Tibial artery (tissue), 4 donors: ENCODE measurements at regions not wholly inside any gene's neighbourhood (a gene's known extent, or its start where the extent isn't known, plus 50 kb on each side); places are given as distances from the start of the nearest gene placed in this dataset.

ENCODE experiments used
- DNase-seq, 2 donors: peaks; one replicate each; pipeline ENCODE4 v3.0.0-alpha.2; 2019
- H3K27ac ChIP-seq, 2 donors: fragments of 200-600 bp; sonication (generic) in 1 of 2; 1 replicate in 1 of 2; 2 replicates in 1 of 2; pipeline ENCODE4 v1.5.1; 2018 to 2019; ENCODE audit warnings: mild to moderate bottlenecking in 1 of 2
- H3K27me3 ChIP-seq, 2 donors: fragments of 200-600 bp; sonication (generic) in 1 of 2; one replicate each; pipeline versions ENCODE4 v1.5.1 to v1.6.0; 2016 to 2019
- H3K36me3 ChIP-seq, 3 donors: fragments of 200-600 bp; sonication (generic) in 2 of 3; one replicate each; pipeline ENCODE4 v1.5.1; 2016 to 2019; ENCODE audit warnings: mild to moderate bottlenecking in 2 of 3
- H3K4me1 ChIP-seq, 4 donors: fragments of 200-600 bp; sonication (generic) in 2 of 4; 1 replicate in 3 of 4; 2 replicates in 1 of 4; pipeline ENCODE4 v1.5.1; 2016 to 2019
- H3K4me3 ChIP-seq, 2 donors: fragments of 200-600 bp; sonication (generic) in 1 of 2; 1 replicate in 1 of 2; 2 replicates in 1 of 2; pipeline ENCODE4 v1.5.1; 2018 to 2019; ENCODE audit warnings: mild to moderate bottlenecking in 2 of 2
- H3K9me3 ChIP-seq, 3 donors: fragments of 200-600 bp; sonication (generic) in 1 of 3; one replicate each; pipeline ENCODE4 v1.5.1; 2016 to 2019
- intact Hi-C: fragments of 100-400 bp; cut with DNase I; formaldehyde crosslinking; loops from one replicate; pipeline ENCODE4 v1.15.0; 2023; ENCODE audit warnings: low total_unique reads
- TF ChIP-seq, protein P1 (sequence below), 2 experiments: fragments of 200-600 bp in 1 of 2; fragments of 450-650 bp in 1 of 2; IDR thresholded peaks; one replicate each; pipeline ENCODE4 v1.5.1; 2017 to 2019; ENCODE audit warnings: antibody characterized with exemption in 2 of 2, mild to moderate bottlenecking in 1 of 2, moderate library complexity in 1 of 2

DNA sequence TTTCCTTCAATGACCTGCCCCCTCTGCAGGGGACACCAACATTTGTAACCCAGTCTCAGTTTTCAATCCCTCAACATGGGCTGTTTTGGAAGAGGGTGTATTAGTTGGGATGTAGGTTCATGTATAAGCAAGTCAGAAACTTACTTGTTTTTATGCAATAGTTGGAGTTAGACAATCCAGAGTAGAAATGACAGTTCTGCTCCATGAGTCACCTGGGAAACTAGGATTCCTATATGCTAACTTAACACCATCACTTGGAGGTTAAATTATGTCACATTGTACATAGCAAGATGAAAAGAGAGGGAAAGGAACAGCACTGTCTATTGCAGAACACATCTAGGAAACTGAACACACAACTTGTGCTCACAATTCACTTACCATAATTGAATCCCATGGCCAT lies 436.4 kb downstream of the RFC3 start:
- no peak for DNase-seq
- Histone ChIP-seq H3K4me3 (no peak overlapping the region), H3K4me1 (no peaks in the 10 kb centered on the region), H3K27me3 (no peaks in the 10 kb centered on the region), H3K27ac (no peak overlapping the region), H3K36me3 (no peaks in the 10 kb centered on the region), H3K9me3 (no peaks in the 10 kb centered on the region)
- TF ChIP-seq, protein P1, sequence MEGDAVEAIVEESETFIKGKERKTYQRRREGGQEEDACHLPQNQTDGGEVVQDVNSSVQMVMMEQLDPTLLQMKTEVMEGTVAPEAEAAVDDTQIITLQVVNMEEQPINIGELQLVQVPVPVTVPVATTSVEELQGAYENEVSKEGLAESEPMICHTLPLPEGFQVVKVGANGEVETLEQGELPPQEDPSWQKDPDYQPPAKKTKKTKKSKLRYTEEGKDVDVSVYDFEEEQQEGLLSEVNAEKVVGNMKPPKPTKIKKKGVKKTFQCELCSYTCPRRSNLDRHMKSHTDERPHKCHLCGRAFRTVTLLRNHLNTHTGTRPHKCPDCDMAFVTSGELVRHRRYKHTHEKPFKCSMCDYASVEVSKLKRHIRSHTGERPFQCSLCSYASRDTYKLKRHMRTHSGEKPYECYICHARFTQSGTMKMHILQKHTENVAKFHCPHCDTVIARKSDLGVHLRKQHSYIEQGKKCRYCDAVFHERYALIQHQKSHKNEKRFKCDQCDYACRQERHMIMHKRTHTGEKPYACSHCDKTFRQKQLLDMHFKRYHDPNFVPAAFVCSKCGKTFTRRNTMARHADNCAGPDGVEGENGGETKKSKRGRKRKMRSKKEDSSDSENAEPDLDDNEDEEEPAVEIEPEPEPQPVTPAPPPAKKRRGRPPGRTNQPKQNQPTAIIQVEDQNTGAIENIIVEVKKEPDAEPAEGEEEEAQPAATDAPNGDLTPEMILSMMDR (IDR thresholded peaks at IDR 0.05): no peak
- intact Hi-C loops: no loop called here

DNA sequence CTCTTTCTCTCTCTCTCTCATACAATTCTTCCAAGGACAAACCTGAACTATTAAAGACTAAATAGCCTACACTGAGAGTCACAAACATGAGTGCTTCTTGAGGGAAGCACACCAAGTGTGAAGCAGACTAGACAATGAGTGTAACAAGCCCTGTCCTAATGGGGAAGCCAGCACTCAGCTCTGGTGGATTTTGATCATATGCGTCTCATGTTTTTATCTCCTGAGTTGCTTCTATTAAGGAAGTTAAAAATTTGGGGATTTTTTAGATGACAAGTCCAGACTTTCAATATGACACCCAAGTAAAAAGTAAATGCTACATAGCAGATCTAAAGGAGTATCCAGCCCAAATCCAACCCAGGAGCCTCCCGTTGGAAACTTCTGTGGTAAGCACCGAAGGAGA lies 437.8 kb downstream of the RFC3 start:
- Histone ChIP-seq H3K4me3 (no peak overlapping the region), H3K27me3 (no peaks in the 10 kb centered on the region), H3K27ac (no peak overlapping the region), H3K36me3 (no peaks in the 10 kb centered on the region), H3K4me1 (no peaks in the 10 kb centered on the region), H3K9me3 (no peaks in the 10 kb centered on the region)
- no peak for DNase-seq
- intact Hi-C loops: no loop called here
- TF ChIP-seq, protein P1 (IDR thresholded peaks at IDR 0.05): no peak

DNA sequence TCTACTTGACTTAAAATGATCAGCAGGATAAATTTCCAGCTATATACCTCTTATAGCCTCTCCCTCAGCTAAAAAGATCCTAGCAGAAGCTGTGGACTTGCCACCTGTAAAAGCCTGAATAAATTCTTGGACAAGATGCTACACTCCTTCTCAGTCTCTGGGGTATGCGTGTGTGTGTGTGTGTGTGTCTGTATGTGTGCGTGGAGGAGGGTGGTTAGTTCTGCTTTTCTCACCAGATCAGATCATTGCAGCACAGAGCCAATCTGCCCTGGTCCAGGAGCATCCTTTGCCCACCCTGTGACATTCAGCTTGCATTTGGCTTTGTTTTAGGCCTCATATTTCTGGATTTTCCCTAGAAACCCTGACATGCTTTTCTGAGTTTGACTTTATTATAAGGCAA lies 438.3 kb downstream of the RFC3 start:
- Histone ChIP-seq H3K9me3 (no peaks in the 10 kb centered on the region), H3K4me3 (no peak overlapping the region), H3K4me1 (no peaks in the 10 kb centered on the region), H3K27ac (no peak overlapping the region), H3K36me3 (no peaks in the 10 kb centered on the region), H3K27me3 (no peaks in the 10 kb centered on the region)
- TF ChIP-seq, protein P1 (IDR thresholded peaks at IDR 0.05): no peak
- intact Hi-C loops: no loop called here
- no peak for DNase-seq

- DNase-seq: no peak
- Histone ChIP-seq H3K4me1 (no peaks in the 10 kb centered on the region), H3K27me3 (no peaks in the 10 kb centered on the region), H3K9me3 (no peaks in the 10 kb centered on the region), H3K27ac (no peak overlapping the region), H3K36me3 (no peaks in the 10 kb centered on the region), H3K4me3 (no peak overlapping the region)
- intact Hi-C loops: no loop called here
- TF ChIP-seq, protein P1 (IDR thresholded peaks at IDR 0.05): no peak
Measured at GRCh38 chr13:34257966-34258365, 440.0 kb downstream of the RFC3 start.

GRCh38 chr13:34258646-34259386 lies 440.9 kb downstream of the RFC3 start:
- no peaks in the 10 kb centered on the region for H3K27me3 ChIP-seq
- intact Hi-C loops: no loop called here
- TF ChIP-seq, protein P1 (IDR thresholded peaks at IDR 0.05): no peak

More at GRCh38 chr13:34258646-34259386, 440.9 kb downstream of the RFC3 start:
- Histone ChIP-seq H3K4me3 (no peak overlapping the region), H3K27ac (no peak overlapping the region), H3K9me3 (no peaks in the 10 kb centered on the region), H3K4me1 (no peaks in the 10 kb centered on the region), H3K36me3 (no peaks in the 10 kb centered on the region)
- no peak for DNase-seq
